Calu3 (cell line): ENCODE measurements at regions not wholly inside any gene's neighbourhood (a gene's known extent, or its start where the extent isn't known, plus 50 kb on each side); places are given as distances from the start of the nearest gene placed in this dataset.

Source experiments
- BruUV-seq: library from RNA; stranded (reverse); fragments of 400-500 nt; replicated peaks from 2 replicates; lab custom pipeline; 2021; lab: Mats Ljungman, UMichigan
- CTCF ChIA-PET: fragments of 300-600 bp; sonication (Branson Sonifier 250); formaldehyde crosslinking; loops from one replicate; lab custom pipeline; 2022; ENCODE audit warnings: antibody characterized with exemption; lab: Charles Lee
- DNase-seq: peaks from one replicate; pipeline ENCODE4 v3.0.0; 2022
- H3K27ac Mint-ChIP-seq: one replicate; pipeline ENCODE4 v1.8.0; 2022; ENCODE audit warnings: mixed read lengths; ENCODE audit not compliant: unreplicated experiment
- H3K27me3 Mint-ChIP-seq: one replicate; pipeline ENCODE4 v1.8.0; 2022; ENCODE audit warnings: mixed read lengths; ENCODE audit not compliant: unreplicated experiment
- H3K36me3 Mint-ChIP-seq: one replicate; pipeline ENCODE4 v1.8.0; 2022; ENCODE audit warnings: mild to moderate bottlenecking, moderate library complexity, mixed read lengths; ENCODE audit not compliant: insufficient read depth, unreplicated experiment
- H3K4me1 Mint-ChIP-seq: one replicate; pipeline ENCODE4 v1.8.0; 2022; ENCODE audit warnings: mild to moderate bottlenecking, low read depth, mixed read lengths; ENCODE audit not compliant: unreplicated experiment
- H3K4me3 Mint-ChIP-seq: one replicate; pipeline ENCODE4 v1.8.0; 2022; ENCODE audit warnings: mild to moderate bottlenecking, low read depth, moderate library complexity, mixed read lengths; ENCODE audit not compliant: unreplicated experiment
- H3K9me3 Mint-ChIP-seq: one replicate; pipeline ENCODE4 v1.8.0; 2022; ENCODE audit warnings: low read depth, mixed read lengths; ENCODE audit not compliant: unreplicated experiment
- intact Hi-C: fragments of 100-400 bp; cut with micrococcal nuclease; formaldehyde crosslinking; loops from one replicate; pipeline ENCODE4 v1.10.0; 2022; ENCODE audit not compliant: unreplicated experiment
- TF ChIP-seq, protein P1 (sequence below): fragments of 200-600 bp; IDR thresholded peaks from one replicate; pipeline ENCODE4 v1.8.0; 2022; ENCODE audit warnings: antibody characterized with exemption; ENCODE audit not compliant: unreplicated experiment

DNA sequence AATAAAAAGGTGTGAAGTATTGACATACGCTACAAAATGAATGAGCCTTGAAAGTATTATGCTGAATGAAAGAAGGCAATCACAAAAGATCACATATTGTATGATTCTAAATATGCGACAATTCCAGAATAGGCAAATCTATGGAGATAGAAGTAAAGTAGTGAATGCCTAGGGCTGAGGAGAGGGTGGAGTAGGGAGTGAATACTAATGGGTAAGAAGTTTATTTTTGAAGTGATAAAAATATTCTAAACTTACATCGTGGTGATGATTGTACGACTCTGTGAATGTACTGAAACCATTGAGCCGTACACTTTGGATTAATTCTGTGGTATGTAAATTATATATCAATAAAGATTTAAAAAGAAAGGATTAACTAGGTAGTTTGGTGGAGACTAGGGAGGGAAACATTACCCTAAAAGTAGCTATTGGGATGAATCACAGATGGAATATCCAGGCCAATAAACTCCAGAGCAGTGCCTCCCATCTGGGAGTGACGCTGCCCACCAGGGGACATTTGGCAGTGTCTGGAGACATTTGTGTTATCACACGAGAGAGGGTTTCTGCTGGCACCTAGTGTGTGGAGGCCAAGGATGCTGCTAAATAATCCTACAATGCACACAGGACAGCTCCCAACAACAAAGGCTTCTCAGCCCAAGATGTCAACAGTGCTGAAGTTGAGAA is 214.2 kb upstream of the PCSK2 start:
- CTCF ChIA-PET = no interaction called here
- Mint-ChIP-seq H3K27ac (no peak overlapping the region), H3K27me3 (no peaks in the 10 kb centered on the region), H3K4me3 (no peak overlapping the region), H3K36me3 (no peaks in the 10 kb centered on the region), H3K9me3 (no peaks in the 10 kb centered on the region), H3K4me1 (no peaks in the 10 kb centered on the region)
- BruUV-seq = no TSS peak
- TF ChIP-seq, protein P1, sequence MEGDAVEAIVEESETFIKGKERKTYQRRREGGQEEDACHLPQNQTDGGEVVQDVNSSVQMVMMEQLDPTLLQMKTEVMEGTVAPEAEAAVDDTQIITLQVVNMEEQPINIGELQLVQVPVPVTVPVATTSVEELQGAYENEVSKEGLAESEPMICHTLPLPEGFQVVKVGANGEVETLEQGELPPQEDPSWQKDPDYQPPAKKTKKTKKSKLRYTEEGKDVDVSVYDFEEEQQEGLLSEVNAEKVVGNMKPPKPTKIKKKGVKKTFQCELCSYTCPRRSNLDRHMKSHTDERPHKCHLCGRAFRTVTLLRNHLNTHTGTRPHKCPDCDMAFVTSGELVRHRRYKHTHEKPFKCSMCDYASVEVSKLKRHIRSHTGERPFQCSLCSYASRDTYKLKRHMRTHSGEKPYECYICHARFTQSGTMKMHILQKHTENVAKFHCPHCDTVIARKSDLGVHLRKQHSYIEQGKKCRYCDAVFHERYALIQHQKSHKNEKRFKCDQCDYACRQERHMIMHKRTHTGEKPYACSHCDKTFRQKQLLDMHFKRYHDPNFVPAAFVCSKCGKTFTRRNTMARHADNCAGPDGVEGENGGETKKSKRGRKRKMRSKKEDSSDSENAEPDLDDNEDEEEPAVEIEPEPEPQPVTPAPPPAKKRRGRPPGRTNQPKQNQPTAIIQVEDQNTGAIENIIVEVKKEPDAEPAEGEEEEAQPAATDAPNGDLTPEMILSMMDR = no peak
- DNase-seq = no peak
- intact Hi-C loops = no loop called here

DNA sequence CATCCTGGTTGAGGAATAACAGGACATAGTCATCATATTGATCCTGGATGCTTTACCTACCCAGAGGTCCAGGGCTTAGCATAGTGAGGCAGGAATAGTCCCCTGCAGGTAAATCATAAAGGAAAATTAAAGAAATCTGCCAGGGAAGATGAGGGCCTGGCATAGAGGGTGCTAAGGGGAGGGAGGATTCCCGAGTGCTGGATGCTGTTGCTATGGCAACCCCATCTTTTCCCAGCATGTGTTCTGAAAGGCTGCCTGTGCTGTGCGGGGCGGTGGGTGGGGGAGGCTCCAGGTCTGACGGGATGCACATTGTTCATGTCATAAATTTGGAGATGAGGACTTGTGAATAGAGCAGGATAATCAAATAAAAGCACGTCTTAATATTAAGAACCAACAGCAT is 212.6 kb upstream of the PCSK2 start:
- H3K27me3 Mint-ChIP-seq = no peaks in the 10 kb centered on the region
- H3K27ac Mint-ChIP-seq = no peak overlapping the region
- intact Hi-C loops = no loop called here
- no peaks in the 10 kb centered on the region for H3K4me1 Mint-ChIP-seq
- no peaks in the 10 kb centered on the region for H3K9me3 Mint-ChIP-seq
- H3K4me3 Mint-ChIP-seq = no peak overlapping the region
- no peak for DNase-seq
- CTCF ChIA-PET = no interaction called here
- BruUV-seq = no TSS peak
- TF ChIP-seq, protein P1 = no peak
- H3K36me3 Mint-ChIP-seq = no peaks in the 10 kb centered on the region

DNA sequence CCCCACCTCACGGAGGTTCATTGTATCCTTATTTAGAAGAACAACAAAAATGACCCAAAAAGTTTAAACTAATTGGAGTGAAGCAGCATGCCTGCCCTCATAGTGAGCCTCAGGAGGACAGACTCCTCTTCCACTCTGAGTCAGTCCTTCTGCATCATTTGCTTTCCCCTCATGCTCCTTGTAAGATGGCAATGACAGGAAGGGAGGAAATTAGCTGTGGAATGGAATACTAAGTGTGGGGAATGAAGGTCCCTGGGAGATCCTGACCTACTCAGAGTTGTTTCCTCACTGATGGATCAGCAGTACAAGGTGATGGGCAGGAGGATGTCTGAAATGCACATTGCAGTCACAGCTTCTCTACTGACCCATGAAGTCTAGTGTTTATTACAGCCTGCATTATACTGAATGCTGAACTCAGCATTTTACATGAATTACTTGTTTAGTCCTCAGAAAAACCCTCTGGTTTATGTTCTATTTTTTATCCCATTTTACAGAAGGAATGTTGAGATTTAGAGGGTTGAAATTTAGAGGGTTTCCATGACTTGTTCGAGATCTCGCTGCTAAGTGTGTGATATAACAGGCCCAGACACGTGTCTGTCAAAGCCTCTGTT is 212.0 kb upstream of the PCSK2 start:
- Mint-ChIP-seq H3K36me3 (no peaks in the 10 kb centered on the region), H3K4me3 (no peak overlapping the region), H3K9me3 (no peaks in the 10 kb centered on the region), H3K27ac (no peak overlapping the region), H3K4me1 (no peaks in the 10 kb centered on the region), H3K27me3 (no peaks in the 10 kb centered on the region)
- intact Hi-C loops = no loop called here
- DNase-seq = no peak
- CTCF ChIA-PET = no interaction called here
- BruUV-seq = no TSS peak
- TF ChIP-seq, protein P1 = no peak

DNA sequence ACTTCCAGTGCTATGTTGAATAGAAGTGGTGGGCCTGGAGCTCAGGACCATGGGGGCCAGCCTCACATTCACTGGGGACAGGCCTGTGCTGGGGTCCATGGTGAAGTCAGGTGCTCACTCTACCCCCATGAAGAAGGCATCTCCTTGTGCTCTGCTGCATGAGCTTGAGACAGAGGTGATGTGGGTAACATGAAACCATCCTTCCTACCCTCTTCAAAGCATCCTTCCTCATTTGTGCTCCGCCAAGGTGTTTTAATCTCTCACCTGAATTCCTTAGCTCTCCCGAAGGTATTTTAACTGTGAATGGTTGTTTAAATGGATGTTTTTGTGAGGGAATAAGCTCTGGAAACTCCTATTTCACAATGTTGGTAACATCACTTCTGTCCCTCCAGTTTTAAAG is 209.6 kb upstream of the PCSK2 start:
- BruUV-seq = no TSS peak
- Mint-ChIP-seq H3K4me1 (no peaks in the 10 kb centered on the region), H3K4me3 (no peak overlapping the region), H3K36me3 (no peaks in the 10 kb centered on the region), H3K27me3 (no peaks in the 10 kb centered on the region), H3K27ac (no peak overlapping the region), H3K9me3 (no peaks in the 10 kb centered on the region)
- CTCF ChIA-PET = no interaction called here
- DNase-seq = no peak
- TF ChIP-seq, protein P1 = no peak
- intact Hi-C loops = no loop called here
